Mucosa of stomach (tissue), 1 donor: ENCODE measurements at regions not wholly inside any gene's neighbourhood (a gene's known extent, or its start where the extent isn't known, plus 50 kb on each side); places are given as distances from the start of the nearest gene placed in this dataset.

Experiments
- H3K27me3 ChIP-seq: one replicate; pipeline ENCODE4 v1.7.0; 2013; ENCODE audit warnings: mild to moderate bottlenecking, low read length; ENCODE audit not compliant: control insufficient read depth, insufficient read depth
- H3K36me3 ChIP-seq: one replicate; pipeline ENCODE4 v1.7.0; 2013; ENCODE audit warnings: low read length; ENCODE audit not compliant: control insufficient read depth, insufficient read depth
- H3K4me1 ChIP-seq: one replicate; pipeline ENCODE4 v1.7.0; 2013; ENCODE audit warnings: mild to moderate bottlenecking, low read length; ENCODE audit not compliant: control insufficient read depth, insufficient read depth
- H3K4me3 ChIP-seq: one replicate; pipeline ENCODE4 v1.7.0; 2013; ENCODE audit warnings: low read length
- H3K9ac ChIP-seq: one replicate; pipeline ENCODE4 v1.7.0; 2013; ENCODE audit warnings: mild to moderate bottlenecking, low read length, moderate library complexity
- H3K9me3 ChIP-seq: one replicate; pipeline ENCODE4 v1.7.0; 2013; ENCODE audit warnings: mild to moderate bottlenecking, low read length, moderate library complexity; ENCODE audit not compliant: control insufficient read depth
- donor health status: Pancreatic carcinoma.

- Histone ChIP-seq H3K36me3 (peaks cover 7% of the 10 kb centered on the region), H3K4me3 (no peak overlapping the region), H3K9me3 (no peaks in the 10 kb centered on the region), H3K27me3 (no peaks in the 10 kb centered on the region), H3K9ac (no peak overlapping the region), H3K4me1 (no peaks in the 10 kb centered on the region)
These were observed 156.4 kb downstream of the KATNIP start for GRCh38 chr16:27706156-27706865.

DNA sequence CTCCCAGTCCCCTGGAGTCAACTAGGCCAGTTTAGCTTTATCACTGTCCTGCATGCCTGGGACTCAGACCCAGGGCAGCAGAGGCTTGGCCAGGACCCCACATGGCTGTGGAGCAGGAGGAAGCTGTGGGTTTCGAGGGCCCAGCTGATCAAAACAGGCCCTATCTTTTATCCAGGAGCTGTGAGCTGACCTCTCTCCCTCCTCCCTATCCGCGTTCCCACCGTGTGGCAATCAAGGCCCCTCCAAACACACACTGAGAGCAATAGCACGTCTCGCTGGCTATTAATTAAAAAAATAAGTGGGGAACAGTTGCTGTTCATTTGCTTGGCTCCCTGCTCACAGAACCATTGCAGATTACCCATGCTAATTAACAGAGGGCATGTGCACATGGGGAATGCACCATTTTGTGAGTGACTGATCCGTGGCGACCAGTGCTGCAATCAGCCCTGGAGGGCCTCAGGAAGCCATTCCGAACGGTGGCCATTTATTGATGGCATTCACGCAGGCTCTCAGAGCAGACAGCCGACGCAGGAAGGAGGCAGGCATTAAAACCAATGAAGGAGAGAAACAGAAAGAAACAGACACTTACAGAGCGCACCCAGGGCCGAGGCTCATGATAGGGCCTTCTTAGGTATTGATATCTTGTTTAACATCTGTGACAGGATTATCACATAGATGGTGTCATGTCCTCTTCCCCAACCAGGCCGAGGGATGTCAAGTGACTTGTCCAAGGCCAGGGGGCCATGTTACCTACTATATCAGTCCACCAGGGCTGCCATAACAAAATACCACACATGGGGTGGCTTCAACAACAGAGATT lies 157.1 kb downstream of the KATNIP start:
- no peaks in the 10 kb centered on the region for H3K9me3 ChIP-seq
- H3K9ac ChIP-seq = no peak overlapping the region
- no peak overlapping the region for H3K4me3 ChIP-seq
- H3K27me3 ChIP-seq = no peaks in the 10 kb centered on the region
- H3K36me3 ChIP-seq = peaks cover 7% of the 10 kb centered on the region
- no peaks in the 10 kb centered on the region for H3K4me1 ChIP-seq

- Histone ChIP-seq H3K4me3 (no peak overlapping the region), H3K9ac (no peak overlapping the region), H3K4me1 (no peaks in the 10 kb centered on the region), H3K27me3 (no peaks in the 10 kb centered on the region), H3K36me3 (peaks cover 7% of the 10 kb centered on the region), H3K9me3 (no peaks in the 10 kb centered on the region)
These were observed 158.7 kb downstream of the KATNIP start for GRCh38 chr16:27708651-27709050.

DNA sequence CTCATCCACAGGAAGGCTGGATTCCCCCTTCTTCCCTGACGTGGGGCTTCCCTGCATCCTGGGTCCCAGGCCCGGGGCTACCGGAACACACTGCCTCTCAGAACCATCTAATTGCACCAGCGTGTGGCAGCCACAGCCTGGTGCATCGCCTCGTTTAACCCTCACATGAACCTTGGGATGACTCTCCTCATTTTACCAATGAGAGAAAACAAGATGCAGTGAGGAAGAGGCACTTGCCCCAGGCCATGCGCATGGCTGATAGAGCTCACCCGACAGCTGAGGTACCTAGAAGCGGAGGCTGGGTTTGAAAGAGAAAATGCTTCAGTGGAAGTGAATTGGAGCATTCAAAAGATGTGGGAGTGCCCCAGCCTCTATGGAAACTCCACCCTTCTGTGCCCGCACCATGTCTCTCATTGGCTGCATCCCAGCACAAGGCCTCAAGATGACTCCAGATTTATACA lies 162.3 kb downstream of the KATNIP start:
- no peaks in the 10 kb centered on the region for H3K4me1 ChIP-seq
- H3K36me3 ChIP-seq = peaks cover 3% of the 10 kb centered on the region
- H3K4me3 ChIP-seq = no peak overlapping the region
- no peak overlapping the region for H3K9ac ChIP-seq
- no peaks in the 10 kb centered on the region for H3K9me3 ChIP-seq
- H3K27me3 ChIP-seq = no peaks in the 10 kb centered on the region

DNA sequence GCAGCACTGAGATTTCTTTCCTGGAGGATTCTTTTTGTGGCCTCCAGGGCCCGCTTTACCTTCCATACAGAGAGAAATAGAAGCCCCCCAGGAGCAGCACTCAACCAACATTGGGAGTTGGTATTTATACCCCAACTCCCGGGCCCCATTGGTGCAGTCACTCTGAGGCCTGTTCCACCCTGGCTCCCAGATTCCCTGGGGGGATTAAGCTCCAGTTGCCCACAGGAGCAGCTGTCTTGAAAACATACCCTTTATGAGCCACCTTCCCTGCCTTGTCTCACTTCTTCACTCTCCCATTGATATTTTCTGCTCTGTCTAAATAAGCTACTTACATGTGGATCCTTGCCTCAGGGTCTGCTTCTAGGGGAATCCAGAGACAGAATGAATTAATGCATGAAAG lies 167.8 kb downstream of the KATNIP start:
- Histone ChIP-seq H3K9me3 (no peaks in the 10 kb centered on the region), H3K4me1 (peaks cover 23% of the 10 kb centered on the region), H3K27me3 (no peaks in the 10 kb centered on the region), H3K9ac (no peak overlapping the region), H3K36me3 (no peaks in the 10 kb centered on the region), H3K4me3 (no peak overlapping the region)

GRCh38 chr16:27718201-27719105 lies 168.5 kb downstream of the KATNIP start:
- Histone ChIP-seq H3K27me3 (no peaks in the 10 kb centered on the region), H3K4me1 (peaks cover 30% of the 10 kb centered on the region), H3K36me3 (no peaks in the 10 kb centered on the region), H3K9ac (no peak overlapping the region), H3K4me3 (no peak overlapping the region), H3K9me3 (no peaks in the 10 kb centered on the region)

- no peak overlapping the region for H3K9ac ChIP-seq
- H3K9me3 ChIP-seq = no peaks in the 10 kb centered on the region
- H3K27me3 ChIP-seq = no peaks in the 10 kb centered on the region
- peaks cover 36% of the 10 kb centered on the region for H3K4me1 ChIP-seq
- no peaks in the 10 kb centered on the region for H3K36me3 ChIP-seq
- no peak overlapping the region for H3K4me3 ChIP-seq
These were observed 169.1 kb downstream of the KATNIP start for GRCh38 chr16:27719106-27719445.

GRCh38 chr16:27720731-27721530 lies 171.0 kb downstream of the KATNIP start:
- H3K36me3 ChIP-seq = no peaks in the 10 kb centered on the region
- H3K9me3 ChIP-seq = no peaks in the 10 kb centered on the region
- no peak overlapping the region for H3K9ac ChIP-seq
- no peak overlapping the region for H3K4me3 ChIP-seq
- no peaks in the 10 kb centered on the region for H3K27me3 ChIP-seq
- peaks cover 50% of the 10 kb centered on the region for H3K4me1 ChIP-seq

DNA sequence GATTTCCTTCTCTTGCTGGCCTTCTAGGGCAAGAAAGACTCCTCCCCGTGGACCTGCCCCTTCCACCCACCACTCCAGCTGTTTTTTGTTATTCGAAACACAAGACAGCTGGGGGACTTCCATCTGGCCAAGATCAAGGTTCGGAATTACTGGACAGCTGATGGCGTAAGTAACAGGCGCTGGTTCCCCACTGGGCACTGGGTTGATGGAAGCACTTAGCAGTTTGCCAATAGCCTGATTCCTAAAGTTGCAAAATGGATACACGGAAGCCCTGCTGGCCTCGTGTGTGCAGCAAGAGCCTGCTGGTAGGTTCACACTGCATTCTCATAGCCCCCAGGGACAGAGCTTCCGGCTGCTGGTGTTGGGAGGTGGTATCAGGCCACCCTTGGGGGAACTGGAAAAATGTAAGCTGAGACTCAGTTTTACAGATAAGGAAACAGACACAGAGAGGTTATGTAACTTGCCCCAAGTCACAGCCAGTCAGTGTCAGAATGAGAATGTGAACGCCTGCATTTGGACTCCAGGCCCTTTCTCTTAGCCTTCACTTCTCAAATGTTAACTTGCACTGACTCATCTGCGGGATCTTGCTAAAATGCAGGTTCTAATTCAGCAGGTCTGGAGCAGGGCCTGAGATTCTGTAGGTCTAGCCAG lies 171.7 kb downstream of the KATNIP start:
- no peak overlapping the region for H3K9ac ChIP-seq
- no peak overlapping the region for H3K4me3 ChIP-seq
- no peaks in the 10 kb centered on the region for H3K9me3 ChIP-seq
- no peaks in the 10 kb centered on the region for H3K36me3 ChIP-seq
- H3K27me3 ChIP-seq = no peaks in the 10 kb centered on the region
- H3K4me1 ChIP-seq = peaks cover 50% of the 10 kb centered on the region

DNA sequence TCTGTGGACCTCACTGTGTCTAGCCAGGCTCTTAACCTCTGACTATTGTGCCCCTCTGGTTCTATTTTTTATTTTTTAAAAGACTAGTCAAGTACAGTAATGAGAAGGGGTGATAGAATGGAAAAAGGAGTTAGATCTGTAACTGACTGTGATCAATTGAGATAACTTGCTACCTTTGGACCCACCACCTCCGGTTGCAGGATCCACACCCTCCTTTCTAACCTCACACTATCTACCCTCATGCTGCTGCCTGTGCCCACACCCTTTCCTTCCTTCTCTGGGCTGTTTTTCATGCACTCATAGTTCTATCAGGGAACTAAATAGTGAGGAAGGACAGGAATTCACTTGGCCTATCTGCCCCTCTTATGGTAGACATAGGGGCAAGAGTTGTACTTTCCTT lies 172.3 kb downstream of the KATNIP start:
- no peaks in the 10 kb centered on the region for H3K9me3 ChIP-seq
- H3K9ac ChIP-seq = no peak overlapping the region
- peaks cover 50% of the 10 kb centered on the region for H3K4me1 ChIP-seq
- H3K27me3 ChIP-seq = no peaks in the 10 kb centered on the region
- H3K36me3 ChIP-seq = no peaks in the 10 kb centered on the region
- no peak overlapping the region for H3K4me3 ChIP-seq

DNA sequence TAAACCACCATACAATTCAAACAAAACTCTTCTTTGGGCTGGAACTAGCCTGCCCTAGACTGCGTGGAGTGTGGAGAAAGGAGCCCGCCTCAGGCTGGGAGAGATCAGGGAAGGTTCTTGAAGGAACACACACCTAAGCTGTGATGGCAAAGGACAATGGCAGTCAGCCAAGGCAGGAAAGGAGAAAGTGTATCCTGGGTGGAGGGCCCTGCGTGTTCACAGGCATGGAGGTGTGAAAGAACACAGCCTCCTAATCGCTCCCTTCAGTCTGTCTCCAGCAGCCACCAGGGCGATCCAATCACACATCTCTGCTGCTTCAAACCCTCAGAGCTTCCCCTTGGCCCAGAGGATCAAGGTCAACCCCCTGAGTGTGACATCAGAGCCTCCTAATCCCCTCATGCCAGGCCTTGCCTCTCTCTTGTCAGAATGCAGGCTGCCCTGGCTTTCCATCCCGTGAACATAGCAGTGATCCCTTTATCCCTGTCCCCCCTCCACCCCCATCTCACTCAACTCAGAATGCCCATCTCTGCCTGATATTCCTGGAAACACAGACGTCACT lies 173.0 kb downstream of the KATNIP start:
- Histone ChIP-seq H3K9me3 (no peaks in the 10 kb centered on the region), H3K4me1 (peaks cover 50% of the 10 kb centered on the region), H3K36me3 (no peaks in the 10 kb centered on the region), H3K27me3 (no peaks in the 10 kb centered on the region), H3K4me3 (no peak overlapping the region), H3K9ac (no peak overlapping the region)
